SK-N-DZ (cell line): ENCODE measurements at regions not wholly inside any gene's neighbourhood (a gene's known extent, or its start where the extent isn't known, plus 50 kb on each side); places are given as distances from the start of the nearest gene placed in this dataset.
A peak's percentile ranks its signal among the peaks of the same experiment; 100 is the strongest.

Experiments
- DNase-seq: peaks from one replicate; pipeline ENCODE4 v3.0.0-alpha.2; 2015; ENCODE audit warnings: low spot score

- DNase-seq: no peak
Measured at GRCh38 chr1:167145965-167146364, 52.1 kb downstream of the STYXL2 start.

- no peak for DNase-seq
Measured at GRCh38 chr1:167146903-167147539, 53.1 kb downstream of the STYXL2 start.

- DNase-seq: peak; percentile 11
Measured at GRCh38 chr1:167148421-167148820, 54.5 kb downstream of the STYXL2 start.

- no peak for DNase-seq
Measured at GRCh38 chr1:167149793-167150491, 56.1 kb downstream of the STYXL2 start.

- no peak for DNase-seq
Measured at GRCh38 chr1:167150492-167150833, 56.6 kb downstream of the STYXL2 start.

GRCh38 chr1:167152192-167152876 is 58.5 kb downstream of the STYXL2 start:
- DNase-seq: no peak

- no peak for DNase-seq
Measured at GRCh38 chr1:167156466-167156865, 62.6 kb downstream of the STYXL2 start.

- DNase-seq: no peak
Measured at GRCh38 chr1:167157114-167157513, 63.2 kb downstream of the STYXL2 start.

GRCh38 chr1:167158111-167158812 is 62.4 kb upstream of the POU2F1 start:
- DNase-seq: no peak

- DNase-seq: no peak
Measured at GRCh38 chr1:167158813-167159275, 61.8 kb upstream of the POU2F1 start.

GRCh38 chr1:167159782-167160181 is 60.9 kb upstream of the POU2F1 start:
- no peak for DNase-seq

- DNase-seq: no peak
Measured at GRCh38 chr1:167161242-167161641, 59.4 kb upstream of the POU2F1 start.

GRCh38 chr1:167161762-167162161 is 58.9 kb upstream of the POU2F1 start:
- DNase-seq: no peak

- no peak for DNase-seq
Measured at GRCh38 chr1:167165219-167165618, 55.5 kb upstream of the POU2F1 start.

- DNase-seq: peak; percentile 94
Measured at GRCh38 chr1:167165948-167166689, 54.6 kb upstream of the POU2F1 start.

GRCh38 chr1:167166690-167167075 is 54.0 kb upstream of the POU2F1 start:
- peak; percentile 13 for DNase-seq

- no peak for DNase-seq
Measured at GRCh38 chr1:167168424-167168823, 52.3 kb upstream of the POU2F1 start.

GRCh38 chr1:167169642-167170041 is 51.0 kb upstream of the POU2F1 start:
- no peak for DNase-seq
